B cell (primary cell): ENCODE measurements at regions not wholly inside any gene's neighbourhood (a gene's known extent, or its start where the extent isn't known, plus 50 kb on each side); places are given as distances from the start of the nearest gene placed in this dataset.

Experiments
- ATAC-seq: fragments of 200-7000 bp; cut with Tn5 transposase; one replicate; pipeline ENCODE4 v1.10.0; 2021; ENCODE audit warnings: low read depth, mild to moderate bottlenecking, moderate number of reproducible peaks, moderate library complexity
- CTCF ChIA-PET: fragments of 350-600 bp; sonication (Branson Sonifier 250); formaldehyde crosslinking; loops from one replicate; lab custom pipeline; 2021; ENCODE audit warnings: antibody characterized with exemption, inconsistent platforms; lab: Charles Lee
- POLR2A ChIA-PET: fragments of 350-600 bp; sonication (Branson Sonifier 250); formaldehyde crosslinking; loops from one replicate; lab custom pipeline; 2021; ENCODE audit warnings: antibody characterized with exemption; lab: Charles Lee
- DNase-seq: peaks from one replicate; pipeline ENCODE4 v3.0.0; 2013
- H2AFZ ChIP-seq: 2 replicates; pipeline ENCODE4 v1.6.1; 2012; ENCODE audit warnings: mild to moderate bottlenecking, low read depth, low read length; ENCODE audit not compliant: insufficient read depth, poor library complexity, severe bottlenecking
- H3K27ac ChIP-seq, 2 donors: 1 replicate in 1 of 2; 2 replicates in 1 of 2; pipeline ENCODE4 v1.5.1; 2012 to 2013; ENCODE audit warnings: low read length in 2 of 2, mild to moderate bottlenecking in 2 of 2, moderate library complexity in 1 of 2
- H3K27me3 ChIP-seq, 4 experiments: fragments of 200-600 bp in 1 of 4; sonication (generic) in 1 of 4; replicated peaks in 1 of 4; 1 replicate in 2 of 4; 2 replicates in 2 of 4; pipeline versions ENCODE4 v1.6.1 to v1.7.0; 2013 to 2016; ENCODE audit warnings: low read length in 3 of 4, mild to moderate bottlenecking in 2 of 4, mixed read lengths in 1 of 4, moderate library complexity in 1 of 4; ENCODE audit not compliant: insufficient read depth in 4 of 4, control insufficient read depth in 3 of 4; ENCODE audit errors: control extremely low read depth in 1 of 4
- H3K36me3 ChIP-seq, 2 experiments: replicated peaks in 1 of 2; 1 replicate in 1 of 2; 2 replicates in 1 of 2; pipeline versions ENCODE4 v1.6.1 to v1.7.1; 2013; ENCODE audit warnings: low read length in 1 of 2; ENCODE audit not compliant: insufficient read depth in 2 of 2, control insufficient read depth in 1 of 2; ENCODE audit errors: control extremely low read depth in 1 of 2, extremely low read depth in 1 of 2
- H3K4me1 ChIP-seq, 2 donors: fragments of 200-600 bp in 1 of 2; sonication (generic) in 1 of 2; 1 replicate in 1 of 2; 2 replicates in 1 of 2; pipeline versions ENCODE4 v1.5.1 to v1.6.1; 2013 to 2017; ENCODE audit warnings: low read length in 2 of 2; ENCODE audit not compliant: control insufficient read depth in 2 of 2, insufficient read depth in 2 of 2
- H3K4me2 ChIP-seq: replicated peaks from 2 replicates; pipeline ENCODE3; 2012; ENCODE audit warnings: mild to moderate bottlenecking, low read depth, low read length; ENCODE audit not compliant: poor library complexity, severe bottlenecking
- H3K4me3 ChIP-seq, 5 experiments: fragments of 200-600 bp in 1 of 5; sonication (generic) in 1 of 5; 1 replicate in 3 of 5; 2 replicates in 2 of 5; pipeline versions ENCODE4 v1.5.1 to v1.7.0; 2011 to 2016; ENCODE audit warnings: low read length in 4 of 5, mild to moderate bottlenecking in 4 of 5, low read depth in 2 of 5, control low read depth in 1 of 5, moderate library complexity in 1 of 5; ENCODE audit not compliant: insufficient read depth in 1 of 5; ENCODE audit errors: control extremely low read depth in 1 of 5, extremely low read depth in 1 of 5
- H3K79me2 ChIP-seq: fragments of 200-600 bp; sonication (generic); one replicate; pipeline ENCODE4 v1.6.0; 2016; ENCODE audit warnings: low read length; ENCODE audit not compliant: control insufficient read depth, insufficient read depth
- H3K9ac ChIP-seq: fragments of 200-600 bp; sonication (generic); 2 replicates; pipeline ENCODE4 v1.6.1; 2017; ENCODE audit warnings: mild to moderate bottlenecking, low read length, moderate library complexity
- H3K9me3 ChIP-seq, 3 donors: one replicate each; pipeline versions ENCODE4 v1.6.1 to v1.7.1; 2013; ENCODE audit warnings: low read length in 2 of 3; ENCODE audit not compliant: control insufficient read depth in 2 of 3, insufficient read depth in 1 of 3; ENCODE audit errors: control extremely low read depth in 1 of 3
- H4K20me1 ChIP-seq: 2 replicates; pipeline ENCODE4 v1.6.0; 2012; ENCODE audit warnings: mild to moderate bottlenecking, low read length; ENCODE audit not compliant: insufficient read depth, control insufficient read depth, poor library complexity, severe bottlenecking
- H3K27ac Mint-ChIP-seq: one replicate; pipeline ENCODE4 v1.8.0; 2021; ENCODE audit warnings: mixed read lengths
- H3K27me3 Mint-ChIP-seq: one replicate; pipeline ENCODE4 v1.8.0; 2021; ENCODE audit warnings: mixed read lengths
- H3K4me1 Mint-ChIP-seq: one replicate; pipeline ENCODE4 v1.8.0; 2021; ENCODE audit warnings: mixed read lengths
- H3K4me3 Mint-ChIP-seq: one replicate; pipeline ENCODE4 v1.8.0; 2021; ENCODE audit warnings: mixed read lengths
- H3K9me3 Mint-ChIP-seq: one replicate; pipeline ENCODE4 v1.8.0; 2022; ENCODE audit warnings: mixed read lengths; ENCODE audit not compliant: insufficient read depth
- EZH2 ChIP-seq: IDR thresholded peaks from 2 replicates; pipeline ENCODE4 v1.6.1; 2012; ENCODE audit warnings: borderline replicate concordance, low read depth, mild to moderate bottlenecking, moderate library complexity, low read length; ENCODE audit not compliant: insufficient read depth, poor library complexity, severe bottlenecking
- WGBS: methylation state at CpG from one replicate; pipeline ENCODE4 v1.1.5; 2013; ENCODE audit warnings: missing lambda C conversion rate; ENCODE audit not compliant: insufficient coverage; 5-methylcytosine and 5-hydroxymethylcytosine counted together
- intact Hi-C: fragments of 100-400 bp; cut with micrococcal nuclease; formaldehyde crosslinking; loops from one replicate; pipeline ENCODE4 v1.10.0; 2022
- TF ChIP-seq, protein P1 (sequence below): fragments of 200-600 bp; IDR thresholded peaks from one replicate; pipeline ENCODE4 v1.8.0; 2022; ENCODE audit warnings: antibody characterized with exemption, mild to moderate bottlenecking

DNA sequence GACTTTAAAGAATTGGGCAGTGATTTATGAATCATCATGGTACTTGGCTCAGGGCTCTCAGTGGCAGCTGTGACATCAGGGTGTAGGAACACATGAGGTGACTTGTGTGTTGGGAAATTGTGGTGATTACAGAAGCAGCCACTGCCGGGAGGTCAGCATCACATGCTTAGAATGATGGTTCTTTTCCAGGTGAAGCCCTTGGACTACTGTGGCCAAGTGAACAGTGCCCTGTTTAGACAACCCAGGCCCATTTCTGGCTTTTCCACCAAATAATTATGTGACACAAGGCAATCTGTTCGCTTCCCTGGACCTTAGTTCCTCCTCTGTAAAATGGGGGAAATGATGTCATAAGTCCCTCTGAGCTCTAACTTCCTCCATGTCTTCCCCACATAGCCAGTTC, 139.7 kb upstream of the ROPN1 start:
- Mint-ChIP-seq H3K4me3 (no peak overlapping the region), H3K27me3 (peaks cover 34% of the 10 kb centered on the region), H3K27ac (no peak overlapping the region), H3K4me1 (no peaks in the 10 kb centered on the region), H3K9me3 (no peaks in the 10 kb centered on the region)
- no peaks in the 10 kb centered on the region for H3K36me3 ChIP-seq
- ChIA-PET CTCF (no interaction called here), POLR2A (no interaction called here)
- no peak overlapping the region for H3K4me3 ChIP-seq
- no peaks in the 10 kb centered on the region for H4K20me1 ChIP-seq
- H3K79me2 ChIP-seq: no peaks in the 10 kb centered on the region
- 92% methylated on average over 1 of the region's 2 CpGs for WGBS
- no peaks in the 10 kb centered on the region for H3K9me3 ChIP-seq
- no peak overlapping the region for H3K9ac ChIP-seq
- no peaks in the 10 kb centered on the region for H3K4me1 ChIP-seq
- intact Hi-C loops: no loop called here
- peaks cover 0 to 17% (median 12%) of the 10 kb centered on the region in 4 experiments for H3K27me3 ChIP-seq
- TF ChIP-seq EZH2: no peak
- TF ChIP-seq, protein P1, sequence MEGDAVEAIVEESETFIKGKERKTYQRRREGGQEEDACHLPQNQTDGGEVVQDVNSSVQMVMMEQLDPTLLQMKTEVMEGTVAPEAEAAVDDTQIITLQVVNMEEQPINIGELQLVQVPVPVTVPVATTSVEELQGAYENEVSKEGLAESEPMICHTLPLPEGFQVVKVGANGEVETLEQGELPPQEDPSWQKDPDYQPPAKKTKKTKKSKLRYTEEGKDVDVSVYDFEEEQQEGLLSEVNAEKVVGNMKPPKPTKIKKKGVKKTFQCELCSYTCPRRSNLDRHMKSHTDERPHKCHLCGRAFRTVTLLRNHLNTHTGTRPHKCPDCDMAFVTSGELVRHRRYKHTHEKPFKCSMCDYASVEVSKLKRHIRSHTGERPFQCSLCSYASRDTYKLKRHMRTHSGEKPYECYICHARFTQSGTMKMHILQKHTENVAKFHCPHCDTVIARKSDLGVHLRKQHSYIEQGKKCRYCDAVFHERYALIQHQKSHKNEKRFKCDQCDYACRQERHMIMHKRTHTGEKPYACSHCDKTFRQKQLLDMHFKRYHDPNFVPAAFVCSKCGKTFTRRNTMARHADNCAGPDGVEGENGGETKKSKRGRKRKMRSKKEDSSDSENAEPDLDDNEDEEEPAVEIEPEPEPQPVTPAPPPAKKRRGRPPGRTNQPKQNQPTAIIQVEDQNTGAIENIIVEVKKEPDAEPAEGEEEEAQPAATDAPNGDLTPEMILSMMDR: no peak
- H3K4me2 ChIP-seq: no peak overlapping the region
- no peak for DNase-seq
- H2AFZ ChIP-seq: no peak overlapping the region
- ATAC-seq: no peak
- H3K27ac ChIP-seq: no peak overlapping the region

DNA sequence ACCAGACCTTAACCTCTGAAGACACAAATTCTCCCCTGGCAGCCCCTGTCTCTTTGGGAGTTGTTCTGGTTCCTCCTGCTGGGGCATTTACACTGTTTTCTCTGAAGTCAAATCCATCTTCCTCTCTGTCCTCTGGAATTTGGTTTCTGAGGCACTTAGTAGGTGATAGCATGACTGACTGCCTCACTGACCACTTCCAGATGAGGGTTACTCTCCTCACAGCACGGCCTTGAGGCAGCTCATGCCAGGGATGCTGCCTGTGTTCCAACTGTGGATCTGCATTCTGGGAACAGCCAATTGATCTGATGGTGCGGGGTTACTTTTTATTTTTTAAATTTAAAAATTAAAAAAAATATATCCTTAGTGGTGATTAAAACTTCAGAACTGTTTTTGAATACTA, 140.9 kb upstream of the ROPN1 start:
- no peak overlapping the region for H3K27ac ChIP-seq
- H3K4me1 Mint-ChIP-seq: no peaks in the 10 kb centered on the region
- CTCF ChIA-PET: no interaction called here
- DNase-seq: no peak
- H4K20me1 ChIP-seq: no peaks in the 10 kb centered on the region
- H3K4me2 ChIP-seq: no peak overlapping the region
- H3K4me1 ChIP-seq: no peaks in the 10 kb centered on the region
- no peak for TF ChIP-seq EZH2
- TF ChIP-seq, protein P1: no peak
- H3K9ac ChIP-seq: no peak overlapping the region
- H3K27me3 ChIP-seq: peaks cover 0 to 17% (median 12%) of the 10 kb centered on the region in 4 experiments
- no peak overlapping the region for H3K4me3 ChIP-seq
- no peaks in the 10 kb centered on the region for H3K36me3 ChIP-seq
- no CpG with 5 or more reads among the region's 2 CpGs for WGBS
- no peaks in the 10 kb centered on the region for H3K79me2 ChIP-seq
- H3K9me3 Mint-ChIP-seq: no peaks in the 10 kb centered on the region
- POLR2A ChIA-PET: no interaction called here
- intact Hi-C loops: no loop called here
- peaks cover 37% of the 10 kb centered on the region for H3K27me3 Mint-ChIP-seq
- no peak overlapping the region for H3K4me3 Mint-ChIP-seq
- H3K9me3 ChIP-seq: no peaks in the 10 kb centered on the region
- no peak overlapping the region for H3K27ac Mint-ChIP-seq
- no peak for ATAC-seq
- no peak overlapping the region for H2AFZ ChIP-seq
